Lower leg skin (tissue), 3 donors: ENCODE measurements at regions not wholly inside any gene's neighbourhood (a gene's known extent, or its start where the extent isn't known, plus 50 kb on each side); places are given as distances from the start of the nearest gene placed in this dataset.

Experiments used
- CTCF ChIP-seq, 3 donors: fragments of 450-650 bp; IDR thresholded peaks; one replicate each; pipeline ENCODE4 v1.5.1; 2016; ENCODE audit warnings: antibody characterized with exemption in 3 of 3, mild to moderate bottlenecking in 3 of 3, moderate library complexity in 2 of 3
- POLR2A ChIP-seq, 2 donors: fragments of 450-650 bp; IDR thresholded peaks; one replicate each; pipeline ENCODE4 v1.6.1; 2016 to 2017; ENCODE audit warnings: antibody characterized with exemption in 2 of 2, mild to moderate bottlenecking in 1 of 2, moderate library complexity in 1 of 2

GRCh38 chr7:26522633-26523032, 231.0 kb downstream of the SNX10 start:
- TF ChIP-seq CTCF (IDR thresholded peaks at IDR 0.05), result no peak
- TF ChIP-seq POLR2A (IDR thresholded peaks at IDR 0.05), result no peak
